Hepatocyte (in vitro differentiated cells): ENCODE measurements at regions not wholly inside any gene's neighbourhood (a gene's known extent, or its start where the extent isn't known, plus 50 kb on each side); places are given as distances from the start of the nearest gene placed in this dataset.

Experiments used
- EZH2phosphoT487 ChIP-seq: fragments of 200-600 bp; sonication (generic); IDR thresholded peaks from one replicate; pipeline ENCODE4 v1.6.1; 2018; ENCODE audit warnings: antibody characterized with exemption, mild to moderate bottlenecking, low read depth, moderate library complexity; ENCODE audit not compliant: unreplicated experiment, severe bottlenecking
- TF ChIP-seq, protein P1 (sequence below): fragments of 200-600 bp; sonication (generic); IDR thresholded peaks from 2 replicates; pipeline ENCODE4 v1.5.1; 2016; ENCODE audit warnings: antibody characterized with exemption, mild to moderate bottlenecking; ENCODE audit not compliant: poor library complexity

DNA sequence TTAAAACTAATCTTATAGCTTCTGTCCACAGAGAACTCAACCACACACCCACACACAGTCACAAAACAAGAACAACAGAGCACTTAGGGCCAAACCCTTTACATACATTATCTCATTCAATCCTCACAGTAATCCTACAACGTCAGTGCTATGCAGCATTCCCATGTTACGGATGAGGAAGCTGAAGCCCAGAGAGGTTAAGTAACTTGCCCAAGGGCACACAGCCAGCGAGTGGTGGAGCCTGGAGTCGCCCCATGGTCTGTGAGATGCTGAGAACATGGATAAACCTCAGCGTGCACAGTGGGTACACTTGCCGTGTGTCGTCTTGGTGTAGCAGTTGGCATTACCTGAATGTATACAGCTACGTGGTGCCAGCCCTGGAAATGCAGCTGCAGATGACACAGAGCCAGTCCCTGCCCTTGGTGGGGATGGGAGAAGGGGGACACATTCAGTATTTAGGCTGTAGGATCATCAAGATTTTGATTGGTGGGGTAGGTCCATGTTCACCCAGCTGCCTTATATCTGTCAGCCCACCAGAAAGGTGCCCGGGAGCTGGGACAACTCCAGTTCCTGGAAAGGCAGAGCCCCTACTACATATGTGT lies 177.0 kb downstream of the IRF8 start:
- TF ChIP-seq, protein P1, sequence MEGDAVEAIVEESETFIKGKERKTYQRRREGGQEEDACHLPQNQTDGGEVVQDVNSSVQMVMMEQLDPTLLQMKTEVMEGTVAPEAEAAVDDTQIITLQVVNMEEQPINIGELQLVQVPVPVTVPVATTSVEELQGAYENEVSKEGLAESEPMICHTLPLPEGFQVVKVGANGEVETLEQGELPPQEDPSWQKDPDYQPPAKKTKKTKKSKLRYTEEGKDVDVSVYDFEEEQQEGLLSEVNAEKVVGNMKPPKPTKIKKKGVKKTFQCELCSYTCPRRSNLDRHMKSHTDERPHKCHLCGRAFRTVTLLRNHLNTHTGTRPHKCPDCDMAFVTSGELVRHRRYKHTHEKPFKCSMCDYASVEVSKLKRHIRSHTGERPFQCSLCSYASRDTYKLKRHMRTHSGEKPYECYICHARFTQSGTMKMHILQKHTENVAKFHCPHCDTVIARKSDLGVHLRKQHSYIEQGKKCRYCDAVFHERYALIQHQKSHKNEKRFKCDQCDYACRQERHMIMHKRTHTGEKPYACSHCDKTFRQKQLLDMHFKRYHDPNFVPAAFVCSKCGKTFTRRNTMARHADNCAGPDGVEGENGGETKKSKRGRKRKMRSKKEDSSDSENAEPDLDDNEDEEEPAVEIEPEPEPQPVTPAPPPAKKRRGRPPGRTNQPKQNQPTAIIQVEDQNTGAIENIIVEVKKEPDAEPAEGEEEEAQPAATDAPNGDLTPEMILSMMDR, result no peak
- TF ChIP-seq EZH2phosphoT487, result no peak
